Peyer's patch (tissue), 4 donors: ENCODE measurements at regions not wholly inside any gene's neighbourhood (a gene's known extent, or its start where the extent isn't known, plus 50 kb on each side); places are given as distances from the start of the nearest gene placed in this dataset.

Experiments used
- DNase-seq, 3 donors: peaks; one replicate each; pipeline ENCODE4 v3.0.0-alpha.2; 2017 to 2019
- H3K27ac ChIP-seq, 4 donors: fragments of 200-600 bp; sonication (generic); one replicate each; pipeline ENCODE4 v1.5.1; 2016 to 2019
- H3K27me3 ChIP-seq, 2 donors: fragments of 200-600 bp; sonication (generic); one replicate each; pipeline ENCODE4 v1.5.1; 2019
- H3K36me3 ChIP-seq, 3 donors: fragments of 200-600 bp; sonication (generic); one replicate each; pipeline ENCODE4 v1.5.1; 2016 to 2019
- H3K4me1 ChIP-seq, 4 donors: fragments of 200-600 bp; sonication (generic); one replicate each; pipeline ENCODE4 v1.5.1; 2016 to 2019
- H3K4me3 ChIP-seq, 4 donors: fragments of 200-600 bp; sonication (generic); 1 replicate in 3 of 4; 2 replicates in 1 of 4; pipeline ENCODE4 v1.5.1; 2016 to 2019; ENCODE audit warnings: mild to moderate bottlenecking in 1 of 4
- H3K9me3 ChIP-seq, 4 donors: fragments of 200-600 bp; sonication (generic); one replicate each; pipeline ENCODE4 v1.5.1; 2016 to 2019; ENCODE audit warnings: mild to moderate bottlenecking in 1 of 4
- POLR2A ChIP-seq, 2 donors: fragments of 450-650 bp; IDR thresholded peaks; one replicate each; pipeline ENCODE4 v1.5.1; 2017; ENCODE audit warnings: antibody characterized with exemption in 2 of 2, mild to moderate bottlenecking in 2 of 2, moderate library complexity in 2 of 2
- TF ChIP-seq, protein P1 (sequence below), 6 experiments: fragments of 450-650 bp in 4 of 6; fragments of 200-600 bp in 2 of 6; sonication (generic) in 1 of 6; IDR thresholded peaks; one replicate each; pipeline ENCODE4 v1.5.1; 2017 to 2019; ENCODE audit warnings: antibody characterized with exemption in 6 of 6, mild to moderate bottlenecking in 3 of 6, moderate library complexity in 1 of 6

DNA sequence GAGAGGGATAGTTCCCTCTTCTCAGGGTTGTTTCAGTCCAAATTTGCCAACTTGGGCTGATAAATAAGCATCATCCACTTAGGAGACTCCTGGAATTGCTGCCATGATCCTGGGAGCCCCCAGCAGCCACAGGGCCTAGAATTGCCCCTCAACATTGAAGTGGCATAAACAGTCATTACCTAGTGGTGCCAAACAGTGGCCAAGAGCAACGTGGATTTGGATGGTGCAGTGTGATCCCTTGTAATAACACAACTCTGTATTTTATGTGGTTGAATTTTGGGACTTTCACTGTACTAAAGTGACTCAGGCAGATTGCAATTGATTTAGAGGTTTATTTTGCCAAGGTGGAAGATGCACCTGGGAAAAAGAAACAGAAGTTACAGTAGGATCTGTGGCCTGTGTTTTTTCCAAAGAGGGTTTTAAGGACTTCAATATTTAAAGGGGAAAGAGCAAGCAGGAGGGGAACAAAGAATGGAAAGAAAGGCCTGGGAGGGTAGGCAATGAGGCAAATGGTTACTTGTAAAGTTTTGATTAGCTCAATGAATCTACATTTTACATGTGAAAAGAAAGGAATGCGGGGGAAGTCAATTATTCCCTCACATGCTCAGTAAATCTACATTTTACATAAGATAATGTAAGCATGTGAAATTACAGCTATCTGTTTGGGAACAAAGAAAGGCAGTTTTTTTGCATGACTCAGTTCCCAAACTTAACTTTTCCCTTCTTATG, 168.0 kb upstream of the NOX3 start:
- Histone ChIP-seq H3K27me3 (no peaks in the 10 kb centered on the region), H3K9me3 (no peaks in the 10 kb centered on the region), H3K4me1 (no peaks in the 10 kb centered on the region), H3K4me3 (no peak overlapping the region), H3K27ac (no peak overlapping the region), H3K36me3 (no peaks in the 10 kb centered on the region)
- TF ChIP-seq POLR2A (IDR thresholded peaks at IDR 0.05): no peak
- TF ChIP-seq, protein P1, sequence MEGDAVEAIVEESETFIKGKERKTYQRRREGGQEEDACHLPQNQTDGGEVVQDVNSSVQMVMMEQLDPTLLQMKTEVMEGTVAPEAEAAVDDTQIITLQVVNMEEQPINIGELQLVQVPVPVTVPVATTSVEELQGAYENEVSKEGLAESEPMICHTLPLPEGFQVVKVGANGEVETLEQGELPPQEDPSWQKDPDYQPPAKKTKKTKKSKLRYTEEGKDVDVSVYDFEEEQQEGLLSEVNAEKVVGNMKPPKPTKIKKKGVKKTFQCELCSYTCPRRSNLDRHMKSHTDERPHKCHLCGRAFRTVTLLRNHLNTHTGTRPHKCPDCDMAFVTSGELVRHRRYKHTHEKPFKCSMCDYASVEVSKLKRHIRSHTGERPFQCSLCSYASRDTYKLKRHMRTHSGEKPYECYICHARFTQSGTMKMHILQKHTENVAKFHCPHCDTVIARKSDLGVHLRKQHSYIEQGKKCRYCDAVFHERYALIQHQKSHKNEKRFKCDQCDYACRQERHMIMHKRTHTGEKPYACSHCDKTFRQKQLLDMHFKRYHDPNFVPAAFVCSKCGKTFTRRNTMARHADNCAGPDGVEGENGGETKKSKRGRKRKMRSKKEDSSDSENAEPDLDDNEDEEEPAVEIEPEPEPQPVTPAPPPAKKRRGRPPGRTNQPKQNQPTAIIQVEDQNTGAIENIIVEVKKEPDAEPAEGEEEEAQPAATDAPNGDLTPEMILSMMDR (IDR thresholded peaks at IDR 0.05): no peak
- no peak for DNase-seq

DNA sequence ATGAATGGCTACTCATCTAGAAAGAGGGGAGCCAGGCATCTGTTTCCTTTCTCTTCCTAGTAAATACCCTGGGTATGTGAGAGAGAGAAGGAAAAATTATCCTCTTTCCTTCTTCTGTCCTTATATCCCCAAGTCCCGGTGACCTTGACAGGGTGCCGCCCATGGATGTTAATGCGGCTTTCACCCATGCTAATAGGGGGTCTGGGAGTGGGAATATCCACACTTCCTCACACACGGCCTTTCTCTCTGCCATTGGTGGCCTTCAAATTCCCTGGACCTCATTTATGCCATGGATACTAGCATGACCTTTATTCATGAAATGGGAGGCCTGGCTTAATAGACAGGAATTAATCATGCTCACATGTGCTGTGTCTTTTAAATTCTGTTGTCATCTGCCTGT, 159.0 kb upstream of the NOX3 start:
- no peaks in the 10 kb centered on the region for H3K4me1 ChIP-seq
- no peak overlapping the region for H3K27ac ChIP-seq
- DNase-seq: no peak
- H3K9me3 ChIP-seq: no peaks in the 10 kb centered on the region
- no peaks in the 10 kb centered on the region for H3K27me3 ChIP-seq
- H3K36me3 ChIP-seq: no peaks in the 10 kb centered on the region
- no peak overlapping the region for H3K4me3 ChIP-seq
- TF ChIP-seq POLR2A (IDR thresholded peaks at IDR 0.05): no peak
- TF ChIP-seq, protein P1 (IDR thresholded peaks at IDR 0.05): no peak

DNA sequence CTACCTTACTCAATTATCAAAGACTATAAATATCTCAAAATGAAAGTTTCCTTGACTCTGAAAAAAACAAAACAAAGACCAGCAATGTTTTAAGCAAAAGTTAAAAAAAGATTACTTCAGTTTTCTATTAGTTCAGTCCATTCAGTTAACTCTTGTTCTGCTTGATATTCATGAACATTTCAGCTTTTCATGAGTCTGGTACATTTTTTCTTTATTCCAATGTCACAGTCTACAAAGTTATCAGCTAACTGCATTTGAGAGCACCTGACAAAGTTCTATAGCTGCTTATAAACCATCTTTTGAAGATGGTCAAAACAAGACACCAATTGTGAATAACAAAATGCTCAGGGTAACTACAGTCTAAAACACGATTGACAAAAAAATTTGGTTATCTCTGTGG, 156.1 kb upstream of the NOX3 start:
- no peaks in the 10 kb centered on the region for H3K4me1 ChIP-seq
- H3K27ac ChIP-seq: no peak overlapping the region
- H3K4me3 ChIP-seq: no peak overlapping the region
- TF ChIP-seq, protein P1 (IDR thresholded peaks at IDR 0.05): no peak
- no peak for TF ChIP-seq POLR2A (IDR thresholded peaks at IDR 0.05)
- no peaks in the 10 kb centered on the region for H3K9me3 ChIP-seq
- no peak for DNase-seq
- H3K36me3 ChIP-seq: no peaks in the 10 kb centered on the region
- H3K27me3 ChIP-seq: no peaks in the 10 kb centered on the region

DNA sequence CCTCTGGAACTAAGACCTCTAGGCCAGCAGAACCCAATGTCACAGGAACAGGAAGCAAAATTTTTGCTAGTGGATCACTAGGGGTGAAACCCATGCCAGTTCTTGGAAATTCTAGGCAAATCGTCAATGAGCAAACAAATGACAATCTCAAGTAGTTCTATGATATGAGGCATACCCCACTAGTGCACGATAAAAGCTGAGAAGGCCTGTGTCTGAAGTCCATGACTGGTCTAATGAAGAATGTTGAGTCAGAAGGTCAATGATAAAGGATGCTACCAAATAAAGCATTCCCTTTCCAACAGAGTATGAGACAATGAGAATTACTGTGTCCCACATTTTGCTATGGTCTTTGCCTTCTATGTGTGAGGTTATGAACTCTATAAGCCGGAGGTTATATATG, 149.4 kb upstream of the NOX3 start:
- no peak overlapping the region for H3K27ac ChIP-seq
- no peaks in the 10 kb centered on the region for H3K27me3 ChIP-seq
- no peak for TF ChIP-seq POLR2A (IDR thresholded peaks at IDR 0.05)
- TF ChIP-seq, protein P1 (IDR thresholded peaks at IDR 0.05): no peak
- no peaks in the 10 kb centered on the region for H3K36me3 ChIP-seq
- no peaks in the 10 kb centered on the region for H3K9me3 ChIP-seq
- H3K4me3 ChIP-seq: no peak overlapping the region
- H3K4me1 ChIP-seq: no peaks in the 10 kb centered on the region
- DNase-seq: no peak

DNA sequence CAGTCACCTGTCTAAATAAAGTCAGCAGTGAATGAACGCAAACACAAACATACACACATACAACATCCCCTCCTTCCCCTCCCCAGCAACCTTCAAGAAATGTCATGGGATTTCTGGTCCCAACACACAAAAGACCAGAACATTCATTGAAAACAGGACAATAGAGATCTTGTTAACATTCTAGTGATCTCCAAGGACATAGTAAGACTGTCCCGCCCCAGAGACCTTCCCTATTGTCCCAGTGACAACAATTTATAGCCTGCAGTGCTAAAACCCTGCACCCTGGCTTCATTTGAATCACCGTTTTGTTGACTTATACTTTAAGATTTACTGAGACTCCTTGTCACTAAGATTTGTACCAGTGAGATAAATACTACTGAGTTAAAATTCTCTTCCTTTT, 143.9 kb upstream of the NOX3 start:
- no peaks in the 10 kb centered on the region for H3K36me3 ChIP-seq
- H3K27me3 ChIP-seq: no peaks in the 10 kb centered on the region
- H3K9me3 ChIP-seq: no peaks in the 10 kb centered on the region
- DNase-seq: no peak
- TF ChIP-seq, protein P1 (IDR thresholded peaks at IDR 0.05): no peak
- no peak for TF ChIP-seq POLR2A (IDR thresholded peaks at IDR 0.05)
- H3K27ac ChIP-seq: no peak overlapping the region
- no peaks in the 10 kb centered on the region for H3K4me1 ChIP-seq
- no peak overlapping the region for H3K4me3 ChIP-seq

DNA sequence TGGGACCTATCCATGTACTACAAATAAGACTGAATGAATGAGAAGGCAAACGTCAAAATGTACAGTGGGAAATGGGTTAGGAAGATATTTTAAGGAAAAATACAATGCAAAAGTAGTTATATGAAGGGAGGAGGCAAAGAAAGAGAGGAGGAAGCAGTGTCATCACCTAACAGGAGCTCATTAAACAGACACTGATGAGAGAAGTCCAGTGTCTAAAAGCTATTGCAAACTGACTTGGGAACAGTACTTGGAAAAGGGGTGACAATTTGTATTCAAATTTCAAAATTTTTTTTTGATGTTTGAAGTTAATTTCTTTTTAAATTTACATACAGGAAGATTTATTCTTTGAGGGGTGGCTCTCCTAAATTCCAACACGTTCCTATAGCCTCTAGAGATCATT, 143.5 kb upstream of the NOX3 start:
- Histone ChIP-seq H3K9me3 (no peaks in the 10 kb centered on the region), H3K4me3 (no peak overlapping the region), H3K4me1 (no peaks in the 10 kb centered on the region), H3K27me3 (no peaks in the 10 kb centered on the region), H3K36me3 (no peaks in the 10 kb centered on the region), H3K27ac (no peak overlapping the region)
- DNase-seq: no peak
- TF ChIP-seq POLR2A (IDR thresholded peaks at IDR 0.05): no peak
- TF ChIP-seq, protein P1 (IDR thresholded peaks at IDR 0.05): no peak
